NCI-H146 treated with DMSO at 0.1 percent for 48 hours (cell line): ENCODE measurements at regions not wholly inside any gene's neighbourhood (a gene's known extent, or its start where the extent isn't known, plus 50 kb on each side); places are given as distances from the start of the nearest gene placed in this dataset.

ENCODE experiments used
- DNase-seq: peaks from one replicate; lab custom pipeline; 2025; ENCODE audit not compliant: unreplicated experiment; lab: John Stamatoyannopoulos, UW

GRCh38 chr6:139425780-139426179 lies 51.3 kb upstream of the CITED2 start:
- peak; percentile 58 for DNase-seq

- no peak for DNase-seq
Measured at GRCh38 chr6:139423971-139424667, 49.7 kb upstream of the CITED2 start.
